GM18870 (cell line): ENCODE measurements at regions not wholly inside any gene's neighbourhood (a gene's known extent, or its start where the extent isn't known, plus 50 kb on each side); places are given as distances from the start of the nearest gene placed in this dataset.

ENCODE experiments used
- ATAC-seq: cut with Tn5 transposase; IDR thresholded peaks from one replicate; pipeline ENCODE4 v1.9.1; 2021; ENCODE audit warnings: moderate library complexity; ENCODE audit not compliant: unreplicated experiment

DNA sequence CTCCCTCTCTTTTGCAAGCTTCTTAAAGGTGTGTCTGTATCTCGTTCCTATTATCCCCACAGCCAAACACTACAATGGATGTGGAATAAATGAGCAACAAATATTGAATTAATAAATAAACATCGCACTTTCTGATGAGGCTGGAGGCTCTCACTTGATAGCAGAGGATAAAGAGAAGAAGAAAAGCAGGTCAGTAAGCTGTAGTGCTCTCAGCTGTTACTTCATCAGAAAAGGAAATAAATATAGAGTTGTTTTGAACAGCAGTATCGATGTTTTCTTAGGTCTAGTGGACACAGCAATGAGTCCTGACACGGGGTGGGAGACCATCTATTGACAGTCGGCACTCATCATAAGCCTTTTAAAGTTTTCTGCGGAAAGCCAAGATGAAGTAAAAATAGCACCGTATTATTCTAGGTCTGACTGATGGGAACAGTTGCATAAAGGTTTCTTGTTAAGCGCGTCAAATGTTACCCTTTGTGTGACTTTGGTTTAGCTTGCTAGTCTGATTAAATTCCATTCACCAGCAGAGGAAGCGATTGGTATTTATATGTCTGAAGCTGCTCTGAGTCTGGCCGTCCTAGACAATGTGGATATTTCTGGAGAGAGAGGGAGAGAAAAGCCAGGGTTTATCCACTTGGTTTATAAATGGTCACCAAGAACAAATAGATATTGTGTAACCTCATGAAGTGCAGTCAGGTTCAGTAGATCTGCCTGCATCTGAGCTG is 646.1 kb downstream of the CDH11 start:
- ATAC-seq: no peak

GRCh38 chr16:64470916-64471315 is 650.9 kb downstream of the CDH11 start:
- no peak for ATAC-seq

- ATAC-seq: no peak
Measured at GRCh38 chr16:64469906-64470702, 651.8 kb downstream of the CDH11 start.

DNA sequence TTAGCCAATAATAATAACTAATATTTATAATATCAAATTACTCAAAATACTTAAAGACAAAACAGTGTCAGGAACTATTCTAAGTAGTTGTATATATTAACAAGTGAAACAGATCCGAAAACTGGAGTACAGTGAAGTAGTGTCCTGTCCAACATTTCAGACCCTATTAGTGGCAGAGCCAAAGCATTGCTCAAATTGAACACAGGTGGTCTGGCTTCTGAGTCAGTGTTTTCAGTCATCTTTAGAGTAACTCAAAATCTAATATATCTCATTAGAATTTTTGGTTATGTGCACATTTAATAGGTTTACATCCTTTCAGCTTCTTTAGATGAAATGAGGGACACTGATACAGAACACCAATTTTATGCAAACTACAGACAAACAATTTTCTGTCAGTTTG is 652.5 kb downstream of the CDH11 start:
- no peak for ATAC-seq

- no peak for ATAC-seq
Measured at GRCh38 chr16:64468515-64469090, 653.3 kb downstream of the CDH11 start.

GRCh38 chr16:64459821-64460220 is 662.0 kb downstream of the CDH11 start:
- ATAC-seq: no peak

DNA sequence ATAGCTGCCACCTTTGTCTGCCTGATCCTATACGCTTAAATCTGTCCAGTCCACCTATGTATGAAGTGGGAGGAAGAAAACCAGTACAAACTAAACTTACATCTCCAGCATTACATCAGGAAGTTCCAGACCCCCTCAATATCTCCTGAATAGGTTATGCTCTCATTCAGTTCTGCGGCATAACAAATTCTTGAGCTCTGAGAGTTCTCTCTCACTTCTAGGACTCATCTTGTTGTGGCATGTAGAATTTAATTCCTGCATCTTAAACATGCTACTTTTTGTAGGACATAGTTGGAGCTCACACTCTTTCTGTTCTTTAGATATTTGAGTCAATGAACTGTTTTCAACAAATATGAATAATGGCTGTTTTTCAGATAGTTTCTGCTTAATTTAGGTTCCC is 662.5 kb downstream of the CDH11 start:
- no peak for ATAC-seq

GRCh38 chr16:64455275-64455674 is 666.6 kb downstream of the CDH11 start:
- no peak for ATAC-seq

- no peak for ATAC-seq
Measured at GRCh38 chr16:64453646-64454045, 668.2 kb downstream of the CDH11 start.

- no peak for ATAC-seq
Measured at GRCh38 chr16:64452446-64452845, 669.4 kb downstream of the CDH11 start.

DNA sequence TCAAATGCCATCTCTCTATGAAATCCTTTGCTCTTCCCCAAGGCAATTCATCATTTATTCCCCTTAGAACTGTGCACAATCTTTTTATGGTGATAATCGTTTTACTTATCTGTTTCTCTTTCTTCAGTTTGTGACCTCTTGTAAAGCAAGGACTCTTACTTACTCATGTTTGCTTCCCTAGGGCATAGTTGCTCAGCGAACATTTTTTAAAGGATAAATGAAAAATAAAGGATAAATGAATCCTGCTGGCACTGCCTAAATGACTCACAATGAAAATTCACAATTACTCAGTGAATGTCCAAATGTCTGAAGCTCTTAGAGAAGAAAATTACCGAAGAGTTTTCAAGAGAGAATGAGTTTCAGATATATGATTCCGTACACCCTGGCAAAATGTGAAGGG is 671.7 kb downstream of the CDH11 start:
- ATAC-seq: no peak

GRCh38 chr16:64449506-64449905 is 672.4 kb downstream of the CDH11 start:
- ATAC-seq: no peak

GRCh38 chr16:64445649-64446048 is 676.2 kb downstream of the CDH11 start:
- ATAC-seq: no peak

DNA sequence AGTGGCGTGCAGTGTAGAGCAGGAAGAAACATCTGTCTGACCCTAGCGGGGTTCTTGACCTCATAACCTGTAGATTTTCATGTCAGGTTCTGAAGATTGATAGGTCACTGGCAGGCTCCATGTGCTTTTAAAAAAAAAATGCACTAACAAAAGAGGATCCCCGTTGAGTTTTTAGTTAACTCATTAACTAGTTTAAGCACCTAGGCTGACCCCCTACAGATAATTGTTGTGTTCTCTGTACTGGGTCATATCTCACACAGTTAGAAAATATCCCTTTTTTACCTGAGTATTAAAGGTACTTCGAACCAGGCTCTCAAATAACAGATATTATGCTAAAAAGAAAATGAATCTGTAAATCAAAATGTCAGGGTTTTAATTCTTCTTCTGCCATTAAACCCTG is 676.6 kb downstream of the CDH11 start:
- ATAC-seq: no peak

DNA sequence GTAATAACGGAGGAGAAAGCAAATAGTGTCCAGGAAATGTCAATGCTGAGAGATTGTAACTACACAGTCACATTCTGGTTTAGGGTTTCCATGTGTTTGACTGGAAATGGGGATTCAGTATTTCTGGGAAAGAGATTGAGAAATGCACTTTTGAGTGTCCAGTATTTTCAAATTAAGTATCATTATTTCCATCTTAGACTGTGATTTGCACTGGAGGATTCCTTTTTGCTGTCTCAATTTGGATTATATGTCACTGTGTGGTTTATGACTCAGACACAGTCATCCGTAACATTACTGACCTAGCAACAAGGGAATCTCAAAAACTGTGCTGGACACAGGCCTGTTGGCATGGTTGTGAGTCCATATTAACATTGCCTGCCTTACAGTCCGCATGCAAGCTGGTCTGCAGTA is 681.4 kb downstream of the CDH11 start:
- no peak for ATAC-seq

- ATAC-seq: no peak
Measured at GRCh38 chr16:64440005-64440404, 681.9 kb downstream of the CDH11 start.

GRCh38 chr16:64437706-64438324 is 684.0 kb downstream of the CDH11 start:
- no peak for ATAC-seq

DNA sequence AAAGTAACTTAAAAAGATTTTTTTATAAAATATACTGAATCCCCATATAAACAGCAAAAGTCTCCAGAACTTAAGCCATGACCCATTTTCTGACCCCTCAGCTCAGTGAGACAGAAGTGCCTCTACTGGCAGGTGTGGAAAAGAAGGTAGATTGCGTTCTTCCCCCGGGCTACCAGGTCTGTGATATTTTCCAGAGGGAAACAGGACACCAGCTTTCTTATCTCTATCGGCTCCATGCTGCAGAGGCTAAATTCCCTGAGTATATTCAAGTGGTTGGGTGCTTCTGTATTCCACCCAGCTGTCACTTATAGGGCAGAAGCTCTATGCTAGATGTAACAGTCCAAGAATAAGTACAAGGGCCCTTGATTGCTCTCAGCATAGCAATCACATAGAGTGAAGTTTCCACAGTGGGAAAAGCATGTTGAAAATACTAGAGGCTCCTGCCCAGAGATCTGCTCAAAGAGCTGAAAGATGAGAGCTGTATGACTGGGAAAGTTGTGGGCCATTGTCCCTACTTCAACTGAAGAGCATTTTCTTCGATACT is 687.3 kb downstream of the CDH11 start:
- ATAC-seq: no peak

DNA sequence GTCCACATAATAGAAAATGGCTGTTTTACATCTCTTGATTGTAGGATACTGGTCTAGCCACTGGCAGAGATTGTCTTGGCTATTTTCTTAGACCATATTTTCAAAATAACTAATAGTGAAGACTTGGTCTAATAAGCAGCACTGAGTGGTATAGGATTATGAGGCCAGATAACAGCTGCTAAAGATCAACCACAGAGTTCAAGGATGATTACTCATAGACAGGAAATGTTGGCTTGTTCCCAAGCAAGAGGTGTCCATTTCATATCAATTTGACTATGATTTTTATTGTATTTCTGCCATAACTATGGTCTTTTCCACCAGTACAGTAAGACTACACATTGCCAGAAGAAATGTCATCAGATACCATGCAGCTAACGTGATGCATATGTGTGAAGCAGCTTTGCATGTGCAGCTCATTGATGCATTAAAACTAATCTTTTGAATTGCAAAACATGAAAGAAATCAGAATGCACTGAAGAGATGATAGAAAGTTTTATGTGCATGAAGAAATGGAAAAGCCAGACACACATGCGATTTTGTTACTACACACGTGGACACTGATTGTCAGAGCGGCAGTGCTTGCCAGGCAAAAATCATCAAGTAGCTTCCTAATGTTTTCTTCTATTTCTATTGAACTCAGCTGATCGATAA is 693.3 kb downstream of the CDH11 start:
- no peak for ATAC-seq

DNA sequence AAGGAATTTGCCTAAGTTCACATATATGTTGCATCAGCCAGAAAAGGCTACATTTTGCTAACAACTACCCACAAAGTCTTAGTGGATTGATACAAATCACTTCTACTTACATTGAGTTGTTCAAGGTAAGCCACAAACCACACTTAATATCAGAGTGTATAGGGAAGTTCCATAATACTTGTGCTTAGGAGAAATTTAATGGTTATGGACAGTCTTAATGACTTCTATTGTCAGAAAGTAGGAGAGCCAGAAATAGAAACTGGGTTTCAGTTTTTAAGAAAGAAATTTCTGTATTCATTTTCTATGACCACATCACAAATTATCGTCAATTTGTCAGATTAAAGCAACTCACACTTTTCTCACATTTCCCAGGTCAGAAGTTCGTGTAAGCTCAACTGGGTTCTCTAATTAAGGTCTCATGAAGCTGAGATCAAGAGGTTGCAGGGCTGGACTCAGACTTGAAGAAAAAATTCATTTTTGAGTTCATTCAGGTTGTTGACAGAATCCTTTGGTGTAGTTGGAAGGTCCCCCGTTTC is 695.7 kb downstream of the CDH11 start:
- no peak for ATAC-seq

DNA sequence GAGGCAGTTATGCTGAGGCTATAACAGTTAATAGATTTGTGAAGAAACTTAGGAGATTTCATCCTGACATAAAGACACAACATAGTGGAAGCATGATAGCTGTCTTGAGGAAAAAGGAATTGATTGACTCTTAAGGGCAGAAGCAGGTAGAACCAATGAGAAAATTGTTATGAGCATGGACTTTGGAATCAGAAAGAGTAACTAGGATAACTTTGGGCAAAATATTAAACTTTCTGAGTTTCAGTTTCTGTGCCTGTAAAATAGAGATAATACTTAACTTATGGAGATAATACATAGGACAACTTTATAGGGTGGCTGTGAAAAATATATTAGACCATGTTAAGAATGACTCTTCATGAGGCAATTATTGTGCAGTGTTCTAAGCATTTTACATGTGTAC is 696.5 kb downstream of the CDH11 start:
- no peak for ATAC-seq
